OCI-LY1 (cell line): ENCODE measurements at regions not wholly inside any gene's neighbourhood (a gene's known extent, or its start where the extent isn't known, plus 50 kb on each side); places are given as distances from the start of the nearest gene placed in this dataset.

Experiments used
- H2AFZ ChIP-seq: fragments of 200-600 bp; sonication (generic), shearing (Covaris generic); 2 replicates; pipeline ENCODE4 v1.6.0; 2014; ENCODE audit warnings: antibody characterized with exemption, mild to moderate bottlenecking, low read length
- H3F3A ChIP-seq: fragments of 200-600 bp; sonication (generic), shearing (Covaris generic); 2 replicates; pipeline ENCODE4 v1.6.0; 2014; ENCODE audit warnings: mild to moderate bottlenecking, antibody characterized with exemption, low read length, moderate library complexity; ENCODE audit not compliant: insufficient read depth
- H3K27ac ChIP-seq: fragments of 200-600 bp; sonication (generic); 2 replicates; pipeline ENCODE4 v1.5.1; 2014; ENCODE audit warnings: low read length, mixed run types, mild to moderate bottlenecking, low read depth; ENCODE audit not compliant: poor library complexity, severe bottlenecking
- H3K27me3 ChIP-seq: fragments of 200-600 bp; sonication (generic); 2 replicates; pipeline ENCODE4 v1.6.0; 2014; ENCODE audit warnings: antibody characterized with exemption, mild to moderate bottlenecking, low read length, moderate library complexity; ENCODE audit not compliant: insufficient read depth
- H3K36me3 ChIP-seq: fragments of 200-600 bp; sonication (generic); 2 replicates; pipeline ENCODE4 v1.6.1; 2014; ENCODE audit warnings: mild to moderate bottlenecking, antibody characterized with exemption, low read length, moderate library complexity, mixed read lengths; ENCODE audit not compliant: insufficient read depth
- H3K4me1 ChIP-seq: fragments of 200-600 bp; sonication (generic); 2 replicates; pipeline ENCODE4 v1.5.1; 2014; ENCODE audit warnings: mild to moderate bottlenecking, low read length, moderate library complexity; ENCODE audit not compliant: insufficient read depth, severe bottlenecking
- H3K4me2 ChIP-seq: fragments of 200-600 bp; sonication (generic), shearing (Covaris generic); 2 replicates; pipeline ENCODE4 v1.6.1; 2014; ENCODE audit warnings: low read length
- H3K4me3 ChIP-seq: fragments of 200-600 bp; sonication (generic); 2 replicates; pipeline ENCODE4 v1.5.1; 2014; ENCODE audit warnings: low read length, low read depth, mild to moderate bottlenecking, mixed read lengths; ENCODE audit not compliant: poor library complexity, severe bottlenecking
- H3K79me2 ChIP-seq: fragments of 200-600 bp; shearing (Covaris generic); 2 replicates; pipeline ENCODE4 v1.6.1; 2016; ENCODE audit warnings: mixed run types, low read length, mixed read lengths; ENCODE audit not compliant: insufficient read depth
- H3K9ac ChIP-seq: fragments of 200-600 bp; sonication (generic), shearing (Covaris generic); 2 replicates; pipeline ENCODE4 v1.6.1; 2014; ENCODE audit warnings: mild to moderate bottlenecking, low read length, mixed read lengths
- H3K9me2 ChIP-seq: fragments of 200-600 bp; sonication (generic), shearing (Covaris generic); 2 replicates; pipeline ENCODE4 v1.6.1; 2014; ENCODE audit warnings: low read depth, mild to moderate bottlenecking, low read length, mixed read lengths
- H3K9me3 ChIP-seq: fragments of 200-600 bp; shearing (Covaris generic); 2 replicates; pipeline ENCODE4 v1.6.1; 2014; ENCODE audit warnings: low read length, mixed read lengths
- H4K20me1 ChIP-seq: fragments of 200-600 bp; sonication (generic), shearing (Covaris generic); 2 replicates; pipeline ENCODE4 v1.6.0; 2016; ENCODE audit warnings: mild to moderate bottlenecking, low read length; ENCODE audit not compliant: insufficient read depth
- CTCF ChIP-seq: fragments of 200-600 bp; sonication (generic), shearing (Covaris generic); IDR thresholded peaks from 2 replicates; pipeline ENCODE4 v1.5.1; 2017; ENCODE audit warnings: mild to moderate bottlenecking, antibody characterized with exemption, low read length, moderate library complexity, mixed read lengths
- EZH2 ChIP-seq: fragments of 200-600 bp; sonication (generic), shearing (Covaris generic); IDR thresholded peaks from 2 replicates; pipeline ENCODE4 v1.8.0; 2017; ENCODE audit warnings: borderline replicate concordance, mixed run types, mild to moderate bottlenecking, antibody characterized with exemption, low read length, moderate library complexity, mixed read lengths

GRCh38 chr12:96104566-96104965, 69.2 kb upstream of the LTA4H start:
- TF ChIP-seq EZH2 (no peak), CTCF (no peak)
- Histone ChIP-seq H2AFZ (no peak overlapping the region), H3K9me2 (no peaks in the 10 kb centered on the region), H3K27ac (no peak overlapping the region), H3K9ac (no peak overlapping the region), H3K4me1 (peaks cover 32% of the 10 kb centered on the region), H3K9me3 (no peaks in the 10 kb centered on the region), H3K4me2 (no peak overlapping the region), H3K27me3 (no peaks in the 10 kb centered on the region), H3K79me2 (no peaks in the 10 kb centered on the region), H3K36me3 (no peaks in the 10 kb centered on the region), H3K4me3 (no peak overlapping the region), H4K20me1 (no peaks in the 10 kb centered on the region), H3F3A (no peaks in the 10 kb centered on the region)

- Histone ChIP-seq H3K9me3 (no peaks in the 10 kb centered on the region), H4K20me1 (no peaks in the 10 kb centered on the region), H3K79me2 (no peaks in the 10 kb centered on the region), H3K9ac (no peak overlapping the region), H3K27me3 (no peaks in the 10 kb centered on the region), H3K4me1 (peaks cover 28% of the 10 kb centered on the region), H2AFZ (no peak overlapping the region), H3K4me3 (no peak overlapping the region), H3K9me2 (no peaks in the 10 kb centered on the region), H3K36me3 (no peaks in the 10 kb centered on the region), H3K27ac (no peak overlapping the region), H3F3A (no peaks in the 10 kb centered on the region), H3K4me2 (no peak overlapping the region)
- no peak for TF ChIP-seq CTCF
- no peak for TF ChIP-seq EZH2
These were observed 70.8 kb upstream of the LTA4H start for GRCh38 chr12:96106137-96106536.

DNA sequence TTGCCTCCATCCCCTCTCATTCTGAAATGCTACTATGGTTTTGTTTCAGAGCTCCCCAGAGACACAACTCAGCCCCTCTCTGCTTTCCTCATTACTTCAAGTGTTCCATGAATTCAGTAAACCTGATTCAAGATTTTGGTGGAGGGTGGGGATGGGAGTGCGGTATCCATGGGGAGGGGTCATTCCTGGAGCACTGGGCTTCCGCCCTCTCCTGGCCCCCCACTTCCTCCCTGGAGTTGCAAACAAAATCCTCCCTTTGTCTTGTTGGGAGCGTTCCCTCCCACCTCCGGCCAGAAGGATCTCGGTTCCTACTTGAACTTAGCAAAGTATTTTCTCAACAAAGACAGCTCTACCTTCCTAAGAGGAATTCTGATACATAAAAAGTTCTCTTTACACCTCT, 71.8 kb upstream of the LTA4H start:
- H3K36me3 ChIP-seq, result no peaks in the 10 kb centered on the region
- no peaks in the 10 kb centered on the region for H4K20me1 ChIP-seq
- H3K9ac ChIP-seq, result no peak overlapping the region
- no peak overlapping the region for H3K4me2 ChIP-seq
- no peaks in the 10 kb centered on the region for H3F3A ChIP-seq
- H3K27me3 ChIP-seq, result no peaks in the 10 kb centered on the region
- H3K9me2 ChIP-seq, result no peaks in the 10 kb centered on the region
- no peaks in the 10 kb centered on the region for H3K79me2 ChIP-seq
- H2AFZ ChIP-seq, result no peak overlapping the region
- H3K27ac ChIP-seq, result no peak overlapping the region
- H3K9me3 ChIP-seq, result no peaks in the 10 kb centered on the region
- TF ChIP-seq EZH2, result no peak
- TF ChIP-seq CTCF, result no peak
- no peak overlapping the region for H3K4me3 ChIP-seq
- H3K4me1 ChIP-seq, result peaks cover 28% of the 10 kb centered on the region
